HEK293T (cell line): ENCODE measurements at regions not wholly inside any gene's neighbourhood (a gene's known extent, or its start where the extent isn't known, plus 50 kb on each side); places are given as distances from the start of the nearest gene placed in this dataset.

ENCODE experiments used
- BHLHE40 ChIP-seq: fragments of 450-650 bp; IDR thresholded peaks from 2 replicates; pipeline ENCODE4 v1.6.1; 2016; ENCODE audit warnings: mild to moderate bottlenecking, moderate library complexity, borderline replicate concordance
- FOXA1 ChIP-seq: fragments of 450-650 bp; IDR thresholded peaks from 2 replicates; pipeline ENCODE4 v1.6.1; 2016; ENCODE audit warnings: mild to moderate bottlenecking
- L3MBTL2 ChIP-seq: fragments of 450-650 bp; conservative IDR thresholded peaks from 2 replicates; pipeline ENCODE4 v1.6.1; 2016; ENCODE audit warnings: mild to moderate bottlenecking
- LEF1 ChIP-seq: fragments of 450-650 bp; IDR thresholded peaks from 2 replicates; pipeline ENCODE4 v1.6.1; 2017; ENCODE audit warnings: mild to moderate bottlenecking, borderline replicate concordance
- TF ChIP-seq, protein P1 (sequence below): fragments of 450-650 bp; IDR thresholded peaks from 2 replicates; pipeline ENCODE4 v1.6.1; 2016

- no peak for TF ChIP-seq BHLHE40
- no peak for TF ChIP-seq L3MBTL2
- TF ChIP-seq, protein P1, sequence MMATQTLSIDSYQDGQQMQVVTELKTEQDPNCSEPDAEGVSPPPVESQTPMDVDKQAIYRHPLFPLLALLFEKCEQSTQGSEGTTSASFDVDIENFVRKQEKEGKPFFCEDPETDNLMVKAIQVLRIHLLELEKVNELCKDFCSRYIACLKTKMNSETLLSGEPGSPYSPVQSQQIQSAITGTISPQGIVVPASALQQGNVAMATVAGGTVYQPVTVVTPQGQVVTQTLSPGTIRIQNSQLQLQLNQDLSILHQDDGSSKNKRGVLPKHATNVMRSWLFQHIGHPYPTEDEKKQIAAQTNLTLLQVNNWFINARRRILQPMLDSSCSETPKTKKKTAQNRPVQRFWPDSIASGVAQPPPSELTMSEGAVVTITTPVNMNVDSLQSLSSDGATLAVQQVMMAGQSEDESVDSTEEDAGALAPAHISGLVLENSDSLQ, result no peak
- no peak for TF ChIP-seq FOXA1
- no peak for TF ChIP-seq LEF1
Measured at GRCh38 chr22:47392729-47393128, 630.3 kb downstream of the TBC1D22A start.
